SH-SY5Y (cell line): ENCODE measurements at regions not wholly inside any gene's neighbourhood (a gene's known extent, or its start where the extent isn't known, plus 50 kb on each side); places are given as distances from the start of the nearest gene placed in this dataset.

Experiments used
- GATA2 ChIP-seq: IDR thresholded peaks from 2 replicates; pipeline ENCODE4 v1.6.1; 2011; ENCODE audit warnings: mild to moderate bottlenecking, low read depth, low read length
- GATA3 ChIP-seq: IDR thresholded peaks from 2 replicates; pipeline ENCODE4 v1.6.1; 2011; ENCODE audit warnings: low read depth, mild to moderate bottlenecking, low read length, moderate library complexity

DNA sequence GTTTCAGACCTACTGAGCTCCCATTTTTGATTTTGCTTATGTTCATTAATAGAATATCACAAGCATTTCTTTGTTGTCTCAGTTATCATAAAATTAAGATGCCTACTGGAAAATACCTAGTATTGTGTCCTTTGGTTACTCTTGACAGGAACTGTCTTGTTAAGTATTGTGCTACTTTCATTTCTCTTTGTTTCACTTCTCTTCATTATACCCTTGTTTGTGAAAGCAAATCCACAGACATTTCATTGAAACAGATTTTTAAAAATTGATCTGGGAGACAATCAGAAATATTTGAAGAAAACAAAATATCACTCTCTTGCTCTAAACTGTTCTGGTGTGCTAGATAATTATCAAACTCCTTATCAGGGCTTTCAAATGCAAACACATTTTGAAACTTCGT, 290.5 kb upstream of the EYS start:
- TF ChIP-seq GATA2 (no peak), GATA3 (no peak)
